GM12878 (cell line): ENCODE measurements at regions not wholly inside any gene's neighbourhood (a gene's known extent, or its start where the extent isn't known, plus 50 kb on each side); places are given as distances from the start of the nearest gene placed in this dataset.

Experiments used
- CHD2 ChIP-seq: IDR thresholded peaks from 2 replicates; pipeline ENCODE4 v1.6.1; 2011; ENCODE audit warnings: low read depth, low read length, improper control_type of control experiment, borderline replicate concordance
- POU2F2 ChIP-seq: IDR thresholded peaks from 3 replicates; pipeline ENCODE4 v1.6.1; 2011; ENCODE audit warnings: low read depth, mild to moderate bottlenecking, low read length, borderline replicate concordance
- SMARCA5 ChIP-seq: fragments of 450-650 bp; IDR thresholded peaks from 2 replicates; pipeline ENCODE4 v1.6.1; 2017; ENCODE audit warnings: mild to moderate bottlenecking
- SRF ChIP-seq, 2 experiments: IDR thresholded peaks; 2 replicates each; pipeline ENCODE4 v1.6.1; 2011; ENCODE audit warnings: low read depth in 2 of 2, low read length in 2 of 2, mild to moderate bottlenecking in 1 of 2, moderate library complexity in 1 of 2
- WRNIP1 ChIP-seq: IDR thresholded peaks from 2 replicates; pipeline ENCODE4 v1.6.1; 2011; ENCODE audit warnings: low read depth, low read length, improper control_type of control experiment, borderline replicate concordance
- ZNF207 ChIP-seq: fragments of 450-650 bp; IDR thresholded peaks from 2 replicates; pipeline ENCODE4 v1.6.1; 2014; ENCODE audit warnings: antibody characterized with exemption, mild to moderate bottlenecking, borderline replicate concordance
- TF ChIP-seq, protein P1 (sequence below): IDR thresholded peaks from 2 replicates; pipeline ENCODE4 v1.6.1; 2012; ENCODE audit warnings: improper control_type of control experiment, low read depth, low read length; ENCODE audit not compliant: insufficient replicate concordance
- TF ChIP-seq, protein P2 (sequence below): fragments of 450-650 bp; IDR thresholded peaks from 2 replicates; pipeline ENCODE4 v1.6.1; 2017; ENCODE audit warnings: mild to moderate bottlenecking, moderate library complexity

GRCh38 chr1:181180407-181181031, 92.0 kb downstream of the IER5 start (continued):
- TF ChIP-seq, protein P1, sequence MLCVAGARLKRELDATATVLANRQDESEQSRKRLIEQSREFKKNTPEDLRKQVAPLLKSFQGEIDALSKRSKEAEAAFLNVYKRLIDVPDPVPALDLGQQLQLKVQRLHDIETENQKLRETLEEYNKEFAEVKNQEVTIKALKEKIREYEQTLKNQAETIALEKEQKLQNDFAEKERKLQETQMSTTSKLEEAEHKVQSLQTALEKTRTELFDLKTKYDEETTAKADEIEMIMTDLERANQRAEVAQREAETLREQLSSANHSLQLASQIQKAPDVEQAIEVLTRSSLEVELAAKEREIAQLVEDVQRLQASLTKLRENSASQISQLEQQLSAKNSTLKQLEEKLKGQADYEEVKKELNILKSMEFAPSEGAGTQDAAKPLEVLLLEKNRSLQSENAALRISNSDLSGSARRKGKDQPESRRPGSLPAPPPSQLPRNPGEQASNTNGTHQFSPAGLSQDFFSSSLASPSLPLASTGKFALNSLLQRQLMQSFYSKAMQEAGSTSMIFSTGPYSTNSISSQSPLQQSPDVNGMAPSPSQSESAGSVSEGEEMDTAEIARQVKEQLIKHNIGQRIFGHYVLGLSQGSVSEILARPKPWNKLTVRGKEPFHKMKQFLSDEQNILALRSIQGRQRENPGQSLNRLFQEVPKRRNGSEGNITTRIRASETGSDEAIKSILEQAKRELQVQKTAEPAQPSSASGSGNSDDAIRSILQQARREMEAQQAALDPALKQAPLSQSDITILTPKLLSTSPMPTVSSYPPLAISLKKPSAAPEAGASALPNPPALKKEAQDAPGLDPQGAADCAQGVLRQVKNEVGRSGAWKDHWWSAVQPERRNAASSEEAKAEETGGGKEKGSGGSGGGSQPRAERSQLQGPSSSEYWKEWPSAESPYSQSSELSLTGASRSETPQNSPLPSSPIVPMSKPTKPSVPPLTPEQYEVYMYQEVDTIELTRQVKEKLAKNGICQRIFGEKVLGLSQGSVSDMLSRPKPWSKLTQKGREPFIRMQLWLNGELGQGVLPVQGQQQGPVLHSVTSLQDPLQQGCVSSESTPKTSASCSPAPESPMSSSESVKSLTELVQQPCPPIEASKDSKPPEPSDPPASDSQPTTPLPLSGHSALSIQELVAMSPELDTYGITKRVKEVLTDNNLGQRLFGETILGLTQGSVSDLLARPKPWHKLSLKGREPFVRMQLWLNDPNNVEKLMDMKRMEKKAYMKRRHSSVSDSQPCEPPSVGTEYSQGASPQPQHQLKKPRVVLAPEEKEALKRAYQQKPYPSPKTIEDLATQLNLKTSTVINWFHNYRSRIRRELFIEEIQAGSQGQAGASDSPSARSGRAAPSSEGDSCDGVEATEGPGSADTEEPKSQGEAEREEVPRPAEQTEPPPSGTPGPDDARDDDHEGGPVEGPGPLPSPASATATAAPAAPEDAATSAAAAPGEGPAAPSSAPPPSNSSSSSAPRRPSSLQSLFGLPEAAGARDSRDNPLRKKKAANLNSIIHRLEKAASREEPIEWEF: no peak
- TF ChIP-seq POU2F2: no peak
- TF ChIP-seq WRNIP1: no peak
- TF ChIP-seq, protein P2, sequence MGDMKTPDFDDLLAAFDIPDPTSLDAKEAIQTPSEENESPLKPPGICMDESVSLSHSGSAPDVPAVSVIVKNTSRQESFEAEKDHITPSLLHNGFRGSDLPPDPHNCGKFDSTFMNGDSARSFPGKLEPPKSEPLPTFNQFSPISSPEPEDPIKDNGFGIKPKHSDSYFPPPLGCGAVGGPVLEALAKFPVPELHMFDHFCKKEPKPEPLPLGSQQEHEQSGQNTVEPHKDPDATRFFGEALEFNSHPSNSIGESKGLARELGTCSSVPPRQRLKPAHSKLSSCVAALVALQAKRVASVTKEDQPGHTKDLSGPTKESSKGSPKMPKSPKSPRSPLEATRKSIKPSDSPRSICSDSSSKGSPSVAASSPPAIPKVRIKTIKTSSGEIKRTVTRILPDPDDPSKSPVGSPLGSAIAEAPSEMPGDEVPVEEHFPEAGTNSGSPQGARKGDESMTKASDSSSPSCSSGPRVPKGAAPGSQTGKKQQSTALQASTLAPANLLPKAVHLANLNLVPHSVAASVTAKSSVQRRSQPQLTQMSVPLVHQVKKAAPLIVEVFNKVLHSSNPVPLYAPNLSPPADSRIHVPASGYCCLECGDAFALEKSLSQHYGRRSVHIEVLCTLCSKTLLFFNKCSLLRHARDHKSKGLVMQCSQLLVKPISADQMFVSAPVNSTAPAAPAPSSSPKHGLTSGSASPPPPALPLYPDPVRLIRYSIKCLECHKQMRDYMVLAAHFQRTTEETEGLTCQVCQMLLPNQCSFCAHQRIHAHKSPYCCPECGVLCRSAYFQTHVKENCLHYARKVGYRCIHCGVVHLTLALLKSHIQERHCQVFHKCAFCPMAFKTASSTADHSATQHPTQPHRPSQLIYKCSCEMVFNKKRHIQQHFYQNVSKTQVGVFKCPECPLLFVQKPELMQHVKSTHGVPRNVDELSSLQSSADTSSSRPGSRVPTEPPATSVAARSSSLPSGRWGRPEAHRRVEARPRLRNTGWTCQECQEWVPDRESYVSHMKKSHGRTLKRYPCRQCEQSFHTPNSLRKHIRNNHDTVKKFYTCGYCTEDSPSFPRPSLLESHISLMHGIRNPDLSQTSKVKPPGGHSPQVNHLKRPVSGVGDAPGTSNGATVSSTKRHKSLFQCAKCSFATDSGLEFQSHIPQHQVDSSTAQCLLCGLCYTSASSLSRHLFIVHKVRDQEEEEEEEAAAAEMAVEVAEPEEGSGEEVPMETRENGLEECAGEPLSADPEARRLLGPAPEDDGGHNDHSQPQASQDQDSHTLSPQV: no peak
- TF ChIP-seq ZNF207: no peak
- no peak for TF ChIP-seq CHD2
- no peak for TF ChIP-seq SRF (IDR thresholded peaks at IDR 0.05; ENCODE audit: low read depth in 2 of 2, low read length in 2 of 2)
- no peak for TF ChIP-seq SMARCA5
